ENCODE measurements at regions not wholly inside any gene's neighbourhood (a gene's known extent, or its start where the extent isn't known, plus 50 kb on each side); places are given as distances from the start of the nearest gene placed in this dataset.

GRCh38 chr7:46844486-46844885 lies 737.4 kb downstream of the TNS3 start:
- TF ChIP-seq GATA2 (IDR thresholded peaks at IDR 0.05; ENCODE audit: low read depth, low read length) = no peak
- no peak for TF ChIP-seq GATA3 (IDR thresholded peaks at IDR 0.05; ENCODE audit: low read depth, low read length)

Measured in SH-SY5Y (cell line).